ENCODE measurements at regions not wholly inside any gene's neighbourhood (a gene's known extent, or its start where the extent isn't known, plus 50 kb on each side); places are given as distances from the start of the nearest gene placed in this dataset.
"Not testable (repeated sequence)": the region's sequence is repeated elsewhere in the genome, so short reads cannot be mapped to it uniquely, and the experiment has no call there.

GRCh38 chr17:22131740-22132139 is 439.4 kb downstream of the KCNJ18 start:
- DNase-seq (ENCODE audit: low spot score): no peak

GRCh38 chr17:22138861-22139469 is 446.6 kb downstream of the KCNJ18 start:
- DNase-seq (ENCODE audit: low spot score): no peak

DNA sequence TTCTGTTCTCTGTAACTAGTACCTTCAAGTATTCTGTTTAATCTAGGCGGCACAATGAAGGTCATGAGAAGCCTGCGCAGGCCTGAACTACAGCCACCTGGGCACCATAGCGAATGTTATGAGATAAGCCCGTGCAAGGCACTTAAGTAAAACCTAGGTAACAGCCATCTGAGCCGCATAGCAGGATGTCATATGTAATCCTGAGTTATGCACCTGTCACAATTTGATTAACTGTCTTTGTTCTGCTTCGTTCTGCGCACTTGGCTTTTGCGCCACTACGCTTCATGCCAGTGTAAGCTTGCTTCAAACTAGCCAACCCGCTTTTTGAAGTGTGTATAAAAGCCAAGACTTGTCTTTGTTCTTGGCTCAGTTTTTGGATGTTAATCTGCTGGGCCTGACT is 449.8 kb downstream of the KCNJ18 start:
- no peak for DNase-seq (ENCODE audit: low spot score)

DNA sequence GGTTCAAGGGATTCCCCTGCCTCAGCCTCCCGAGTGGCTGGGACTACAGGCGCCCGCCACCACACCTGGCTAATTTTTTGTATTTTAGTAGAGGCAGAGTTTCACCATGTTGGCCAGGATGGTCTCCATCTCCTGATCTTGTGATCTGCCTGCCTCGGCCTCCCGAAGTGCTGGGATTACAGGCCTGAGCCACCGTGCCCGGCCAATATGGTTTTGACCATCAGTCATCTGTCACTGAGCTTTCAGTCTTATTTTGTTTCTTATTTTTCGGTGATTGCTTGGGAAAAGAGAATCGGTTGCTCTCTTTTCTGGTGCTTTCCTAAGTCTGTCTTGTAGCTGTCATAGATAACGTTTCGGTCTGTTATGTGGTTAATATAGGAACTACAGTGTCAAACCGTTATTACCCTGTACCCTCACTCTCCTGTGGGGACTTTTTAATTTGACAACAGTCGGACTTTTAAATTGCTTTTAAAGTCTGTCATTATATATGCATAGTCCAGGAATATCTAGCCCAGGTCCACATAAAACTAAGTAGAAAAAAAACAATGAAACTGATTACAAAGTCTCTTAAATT is 453.4 kb downstream of the KCNJ18 start:
- no peak for DNase-seq (ENCODE audit: low spot score)

GRCh38 chr17:22158364-22158763 is 466.0 kb downstream of the KCNJ18 start:
- DNase-seq (ENCODE audit: low spot score): no peak

DNA sequence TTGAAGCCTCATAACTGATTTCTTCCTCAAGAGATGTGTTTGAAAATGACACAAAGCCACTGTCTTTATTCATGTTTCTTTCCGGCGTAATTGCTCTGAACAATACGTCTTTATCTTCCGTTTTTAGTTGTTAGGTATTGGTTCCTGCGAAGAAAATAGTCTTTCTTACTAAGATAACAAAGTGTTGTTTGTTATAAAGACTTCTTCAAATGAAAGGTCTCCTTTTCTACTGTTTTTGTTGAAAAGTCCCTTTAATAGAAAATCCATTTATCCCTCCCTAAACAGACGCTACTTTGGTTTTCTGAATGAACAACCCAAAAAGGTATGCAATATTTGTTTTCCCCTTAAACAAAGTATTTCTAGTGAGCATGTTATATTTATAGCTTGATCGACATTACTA is 469.1 kb downstream of the KCNJ18 start:
- no peak for DNase-seq (ENCODE audit: low spot score)

DNA sequence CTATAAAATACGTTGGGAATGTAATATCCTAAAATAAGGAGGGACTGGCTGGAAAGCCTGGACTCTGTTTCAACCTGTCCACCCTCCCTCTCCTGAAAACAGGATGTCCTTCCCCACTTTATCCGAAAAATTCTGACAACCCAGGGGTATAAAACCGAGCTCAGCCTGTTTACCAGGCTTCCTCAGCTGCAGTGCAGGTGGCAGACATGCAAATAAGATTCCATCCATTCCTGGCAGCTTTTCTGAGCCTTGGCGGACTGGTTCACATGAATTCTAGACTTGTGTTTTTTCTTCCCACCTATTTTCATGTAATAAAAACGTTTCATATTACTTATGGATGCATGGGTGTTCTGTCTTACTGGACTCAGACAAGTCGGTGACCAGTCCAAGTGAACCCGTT is 479.3 kb downstream of the KCNJ18 start:
- no peak for DNase-seq (ENCODE audit: low spot score)

DNA sequence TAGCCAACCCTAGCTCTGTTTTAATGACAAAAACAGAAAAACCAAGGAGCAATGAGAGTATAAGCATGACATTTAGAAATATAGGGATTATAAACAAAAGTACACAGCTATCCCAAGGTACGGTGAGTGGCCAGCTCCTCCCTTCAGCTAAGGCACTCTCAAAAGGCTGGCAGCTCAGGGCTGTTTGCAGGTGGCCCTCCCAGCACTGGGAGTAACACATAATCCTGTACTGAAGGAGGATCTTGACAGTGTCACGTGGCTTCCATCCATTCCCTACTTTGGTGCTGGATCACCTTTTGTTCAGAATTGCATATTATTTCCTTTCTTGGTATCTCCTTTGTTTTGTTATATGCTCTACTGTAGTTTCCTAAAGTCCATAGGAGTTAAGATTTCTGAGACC is 500.8 kb downstream of the KCNJ18 start:
- no peak for DNase-seq (ENCODE audit: low spot score)

- DNase-seq (ENCODE audit: low spot score): not testable (repeated sequence)
Measured at GRCh38 chr17:22200187-22200586, 507.9 kb downstream of the KCNJ18 start.

DNA sequence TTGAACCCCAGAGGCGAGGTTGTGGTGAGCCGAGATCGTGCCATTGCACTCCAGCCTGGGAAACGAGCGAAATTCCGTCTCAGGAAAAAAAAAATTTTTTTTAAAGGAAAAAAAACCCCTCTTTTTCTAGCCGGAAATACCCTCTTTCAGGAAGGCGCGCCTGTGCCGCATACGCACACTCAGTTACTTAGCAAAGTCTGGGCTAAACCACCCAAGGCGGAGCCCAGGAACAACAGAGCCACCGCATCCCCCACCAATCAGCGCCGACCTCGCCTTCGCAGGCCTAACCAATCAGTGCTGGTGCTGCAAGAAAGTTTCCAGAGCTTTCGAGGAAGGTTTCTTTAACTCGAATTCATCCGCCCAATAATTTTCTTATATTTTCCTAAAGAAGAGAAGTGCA is 510.4 kb downstream of the KCNJ18 start:
- DNase-seq (ENCODE audit: low spot score): peak; percentile 13

DNA sequence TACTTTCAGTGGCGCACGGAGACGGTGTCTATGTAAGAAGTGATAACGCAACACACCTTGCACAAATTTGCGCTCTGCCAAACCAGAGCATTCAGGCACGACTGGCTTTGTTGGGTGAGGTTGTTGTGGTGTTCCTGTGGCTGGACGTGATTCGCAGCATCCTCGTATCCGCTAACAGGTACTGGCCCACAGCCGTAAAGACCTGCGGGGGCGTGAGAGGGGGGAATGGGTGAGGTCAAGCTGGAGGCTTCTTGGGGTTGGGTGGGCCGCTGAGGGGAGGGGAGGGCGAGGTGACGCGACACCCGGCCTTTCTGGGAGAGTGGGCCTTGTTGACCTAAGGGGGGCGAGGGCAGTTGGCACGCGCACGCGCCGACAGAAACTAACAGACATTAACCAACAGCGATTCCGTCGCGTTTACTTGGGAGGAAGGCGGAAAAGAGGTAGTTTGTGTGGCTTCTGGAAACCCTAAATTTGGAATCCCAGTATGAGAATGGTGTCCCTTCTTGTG is 510.9 kb downstream of the KCNJ18 start:
- no peak for DNase-seq (ENCODE audit: low spot score)

GRCh38 chr17:22204076-22204475 is 511.8 kb downstream of the KCNJ18 start:
- not testable (repeated sequence) for DNase-seq (ENCODE audit: low spot score)

GRCh38 chr17:22210212-22210611 is 517.9 kb downstream of the KCNJ18 start:
- DNase-seq (ENCODE audit: low spot score): not testable (repeated sequence)

- not testable (repeated sequence) for DNase-seq (ENCODE audit: low spot score)
Measured at GRCh38 chr17:22213169-22213568, 520.8 kb downstream of the KCNJ18 start.

GRCh38 chr17:22217135-22217534 is 524.8 kb downstream of the KCNJ18 start:
- DNase-seq (ENCODE audit: low spot score): no peak

DNA sequence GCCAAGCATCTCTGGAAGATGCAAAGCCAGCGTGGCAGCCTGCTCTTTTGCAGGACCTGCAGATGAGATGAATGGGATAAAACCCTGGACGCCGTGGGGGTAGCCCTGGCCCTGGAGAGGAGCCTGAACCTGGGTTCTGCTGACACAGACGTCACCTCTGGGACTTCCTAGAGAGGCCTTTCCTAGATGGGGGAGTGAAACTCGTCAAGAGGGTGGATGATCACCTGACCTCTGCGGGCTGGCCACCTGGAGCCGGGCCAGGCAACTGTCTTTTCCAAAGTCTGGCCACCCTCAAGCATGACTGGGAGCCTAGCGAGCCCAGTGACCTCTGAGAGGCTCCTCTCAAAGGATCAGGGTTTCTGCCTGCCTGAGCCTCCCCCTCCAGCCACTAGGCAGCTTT is 529.0 kb downstream of the KCNJ18 start:
- no peak for DNase-seq (ENCODE audit: low spot score)

GRCh38 chr17:22226477-22226876 is 534.2 kb downstream of the KCNJ18 start:
- DNase-seq (ENCODE audit: low spot score): not testable (repeated sequence)

DNA sequence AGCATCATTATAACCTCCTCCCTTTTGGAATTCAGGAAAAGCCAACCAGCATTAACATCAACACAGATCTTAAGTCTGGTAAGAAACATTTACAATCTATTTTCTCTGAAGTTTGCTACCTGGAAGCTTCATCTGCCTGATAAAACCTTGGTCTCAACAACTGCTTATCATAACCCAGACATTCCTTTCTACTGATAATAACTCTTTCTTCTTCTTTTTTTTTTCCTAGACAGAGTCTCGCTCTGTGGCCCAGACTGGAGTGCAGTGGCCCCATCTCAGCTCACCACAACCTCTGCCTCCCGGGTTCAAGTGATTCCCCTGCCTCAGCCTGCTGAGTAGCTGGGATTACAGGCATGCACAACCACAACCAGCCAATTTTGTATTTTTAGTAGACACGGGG is 534.6 kb downstream of the KCNJ18 start:
- DNase-seq (ENCODE audit: low spot score): not testable (repeated sequence)

DNA sequence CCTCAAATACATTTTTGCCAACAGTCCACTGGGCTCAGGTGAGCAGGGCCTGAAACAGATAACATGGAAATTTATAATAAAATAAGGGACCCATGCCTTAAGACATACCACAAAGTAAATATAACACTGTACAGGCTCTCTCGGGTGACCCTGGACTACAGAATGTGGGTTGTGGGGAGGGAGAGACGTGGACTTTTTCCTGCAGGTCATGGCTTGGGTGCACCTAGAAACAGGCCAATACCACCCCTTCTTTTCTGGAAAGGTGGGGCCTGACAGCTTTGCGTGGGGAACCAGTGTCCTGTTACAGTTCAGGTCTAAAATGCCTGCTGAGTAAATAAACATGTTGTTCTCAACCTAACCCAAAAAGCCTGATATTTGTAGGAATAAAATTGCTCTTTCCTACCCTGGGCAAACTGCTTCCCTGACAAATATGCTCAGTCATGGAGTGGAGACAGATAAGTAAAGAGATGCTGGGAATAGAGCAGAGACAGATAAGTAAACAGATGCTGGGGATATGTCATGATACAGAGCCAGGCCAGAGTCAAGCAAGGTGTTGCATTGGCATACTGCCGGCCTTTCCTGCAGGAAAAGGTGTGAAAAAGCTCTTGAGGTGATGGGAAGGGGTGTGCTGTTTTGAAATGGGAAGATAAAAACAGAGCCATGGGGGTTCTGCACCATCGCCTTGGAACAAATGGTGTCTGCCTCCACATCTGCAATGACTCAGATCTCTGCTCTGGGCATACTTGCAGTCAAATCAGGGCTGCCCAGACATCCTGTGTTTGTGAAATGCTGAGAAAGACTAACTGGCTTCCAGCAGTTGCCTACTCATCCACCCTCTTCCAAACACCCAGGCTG is 535.6 kb downstream of the KCNJ18 start:
- DNase-seq (ENCODE audit: low spot score): not testable (repeated sequence)

- DNase-seq (ENCODE audit: low spot score): not testable (repeated sequence)
Measured at GRCh38 chr17:22229821-22230220, 537.5 kb downstream of the KCNJ18 start.

DNA sequence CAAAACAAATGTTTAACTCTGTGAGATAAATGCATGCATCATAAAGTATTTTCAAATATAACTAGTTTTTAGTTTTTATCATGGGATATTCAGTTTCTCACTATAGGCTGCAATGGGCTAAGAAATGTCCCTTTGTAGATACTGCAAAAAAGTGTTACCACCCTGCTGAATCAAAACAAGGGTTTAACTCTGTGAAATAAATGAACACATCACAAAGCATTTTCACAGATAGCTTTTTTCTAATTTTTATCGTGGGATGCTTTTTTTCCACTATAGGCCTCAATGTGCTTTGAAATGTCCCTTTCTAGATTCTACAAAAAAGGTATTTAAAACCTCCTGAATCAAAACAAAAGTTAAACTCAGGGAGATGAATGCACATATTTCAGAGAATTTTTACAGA is 541.1 kb downstream of the KCNJ18 start:
- no peak for DNase-seq (ENCODE audit: low spot score)

DNA sequence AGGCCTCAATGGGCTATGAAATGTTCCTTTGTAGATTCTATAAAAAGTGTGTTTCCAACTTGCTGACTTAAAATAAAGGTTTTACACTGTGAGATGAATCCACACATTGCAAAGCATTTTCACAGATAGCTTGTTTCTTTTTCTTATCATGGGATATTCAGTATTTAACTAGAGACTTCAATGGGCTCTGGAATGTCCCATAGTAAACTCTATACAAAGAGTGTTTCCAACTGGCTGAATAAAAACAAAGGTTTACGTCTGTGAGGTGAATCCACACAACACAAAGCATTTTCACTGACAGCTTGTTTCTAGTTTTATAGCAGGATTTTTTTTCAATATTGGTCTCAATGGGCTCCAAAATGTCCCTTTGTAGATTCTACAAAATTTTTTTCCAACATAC is 550.1 kb downstream of the KCNJ18 start:
- no peak for DNase-seq (ENCODE audit: low spot score)

DNA sequence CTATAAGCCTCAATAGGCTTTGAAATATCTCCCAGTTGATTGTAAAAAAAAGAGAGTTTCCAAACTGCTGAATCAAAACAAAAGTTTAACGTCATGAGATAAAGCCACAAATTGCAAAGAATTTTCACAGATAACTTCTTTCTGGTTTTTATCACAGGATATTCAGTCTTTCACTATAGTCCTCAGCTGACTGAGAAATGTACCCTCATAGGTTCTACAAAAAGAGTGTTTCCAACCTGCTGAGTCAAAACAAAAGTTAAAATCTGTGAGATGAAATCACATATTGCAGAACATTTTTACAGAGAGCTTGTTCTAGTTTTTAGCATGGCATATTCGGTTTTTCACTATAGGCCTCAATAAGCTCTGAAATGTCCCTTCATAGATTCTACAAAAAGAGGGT is 559.2 kb downstream of the KCNJ18 start:
- no peak for DNase-seq (ENCODE audit: low spot score)
